GM23338 (cell line): ENCODE measurements at regions not wholly inside any gene's neighbourhood (a gene's known extent, or its start where the extent isn't known, plus 50 kb on each side); places are given as distances from the start of the nearest gene placed in this dataset.

Source experiments
- CTCF ChIP-seq, 2 experiments: fragments of 200-600 bp in 1 of 2; sonication (generic) in 1 of 2; conservative IDR thresholded peaks; 2 replicates each; pipeline versions ENCODE4 v1.5.1 to v1.6.1; 2016 to 2017; ENCODE audit warnings: antibody characterized with exemption in 2 of 2, low read depth in 2 of 2, mild to moderate bottlenecking in 2 of 2, moderate library complexity in 1 of 2
- JUNB ChIP-seq: IDR thresholded peaks from one replicate; pipeline ENCODE4 v1.6.1; 2016; ENCODE audit warnings: antibody characterized with exemption; ENCODE audit not compliant: unreplicated experiment
- NANOG ChIP-seq: IDR thresholded peaks from 2 replicates; pipeline ENCODE4 v1.6.1; 2016; ENCODE audit warnings: antibody characterized with exemption, borderline replicate concordance
- POLR2AphosphoS5 ChIP-seq: IDR thresholded peaks from 2 replicates; pipeline ENCODE4 v1.6.1; 2016; ENCODE audit warnings: antibody characterized with exemption, low read depth
- REST ChIP-seq: IDR thresholded peaks from one replicate; pipeline ENCODE4 v1.6.1; 2018; ENCODE audit warnings: antibody characterized with exemption; ENCODE audit not compliant: unreplicated experiment
- ZNF331 ChIP-seq: fragments of 250-450 bp; sonication (Bioruptor Pico); IDR thresholded peaks from 2 replicates; pipeline ENCODE4 v1.5.0; 2020; ENCODE audit warnings: low read depth, mild to moderate bottlenecking, moderate library complexity

GRCh38 chr14:97349946-97350345 is 552.8 kb downstream of the VRK1 start:
- no peak for TF ChIP-seq ZNF331 (CRISPR knock-in tag)
- no peak for TF ChIP-seq POLR2AphosphoS5
- no peak for TF ChIP-seq REST
- no peak for TF ChIP-seq CTCF (conservative IDR thresholded peaks at IDR 0.05; ENCODE audit: low read depth in 2 of 2)
- TF ChIP-seq JUNB = no peak
- TF ChIP-seq NANOG = no peak
